Right kidney (tissue), 1 donor: ENCODE measurements at regions not wholly inside any gene's neighbourhood (a gene's known extent, or its start where the extent isn't known, plus 50 kb on each side); places are given as distances from the start of the nearest gene placed in this dataset.

Experiments used
- DNase-seq: peaks from one replicate; pipeline ENCODE4 v3.0.0-alpha.2; 2016

- DNase-seq: no peak
These were observed 149.3 kb upstream of the CYSLTR1 start for GRCh38 chrX:78476701-78477100.

GRCh38 chrX:78456909-78457308, 129.5 kb upstream of the CYSLTR1 start:
- DNase-seq: no peak

- no peak for DNase-seq
These were observed 128.5 kb upstream of the CYSLTR1 start for GRCh38 chrX:78455901-78456300.

GRCh38 chrX:78452356-78452755, 124.9 kb upstream of the CYSLTR1 start:
- DNase-seq: no peak

- no peak for DNase-seq
These were observed 110.2 kb upstream of the CYSLTR1 start for GRCh38 chrX:78437621-78438020.

GRCh38 chrX:78429172-78429571, 101.8 kb upstream of the CYSLTR1 start:
- DNase-seq: no peak

- no peak for DNase-seq
These were observed 61.3 kb upstream of the CYSLTR1 start for GRCh38 chrX:78388663-78389062.

- no peak for DNase-seq
These were observed 60.0 kb upstream of the CYSLTR1 start for GRCh38 chrX:78387364-78387763.

GRCh38 chrX:78384486-78384885, 57.1 kb upstream of the CYSLTR1 start:
- no peak for DNase-seq

GRCh38 chrX:78383594-78383993, 56.2 kb upstream of the CYSLTR1 start:
- no peak for DNase-seq

GRCh38 chrX:78378476-78379115, 51.2 kb upstream of the CYSLTR1 start:
- no peak for DNase-seq
